Neural progenitor cell (in vitro differentiated cells): ENCODE measurements at regions not wholly inside any gene's neighbourhood (a gene's known extent, or its start where the extent isn't known, plus 50 kb on each side); places are given as distances from the start of the nearest gene placed in this dataset.

Source experiments
- CTCF ChIP-seq: fragments of 200-600 bp; sonication (generic); IDR thresholded peaks from 2 replicates; pipeline ENCODE4 v1.5.1; 2017; ENCODE audit warnings: antibody characterized with exemption, mild to moderate bottlenecking
- EZH2 ChIP-seq: fragments of 200-600 bp; sonication (generic); IDR thresholded peaks from 2 replicates; pipeline ENCODE4 v1.6.1; 2017; ENCODE audit warnings: antibody characterized with exemption, mild to moderate bottlenecking, moderate library complexity
- EZH2phosphoT487 ChIP-seq: fragments of 200-600 bp; sonication (generic); IDR thresholded peaks from 2 replicates; pipeline ENCODE4 v1.6.1; 2017; ENCODE audit warnings: antibody characterized with exemption

- TF ChIP-seq CTCF (no peak), EZH2 (no peak), EZH2phosphoT487 (no peak)
Measured at GRCh38 chr7:81232084-81232799, 313.4 kb upstream of the SEMA3C start.
